HG03025 (cell line): ENCODE measurements at regions not wholly inside any gene's neighbourhood (a gene's known extent, or its start where the extent isn't known, plus 50 kb on each side); places are given as distances from the start of the nearest gene placed in this dataset.

Experiments used
- ATAC-seq: cut with Tn5 transposase; IDR thresholded peaks from one replicate; pipeline ENCODE4 v1.9.1; 2021; ENCODE audit warnings: mild to moderate bottlenecking, moderate library complexity; ENCODE audit not compliant: unreplicated experiment, low FRiP score

DNA sequence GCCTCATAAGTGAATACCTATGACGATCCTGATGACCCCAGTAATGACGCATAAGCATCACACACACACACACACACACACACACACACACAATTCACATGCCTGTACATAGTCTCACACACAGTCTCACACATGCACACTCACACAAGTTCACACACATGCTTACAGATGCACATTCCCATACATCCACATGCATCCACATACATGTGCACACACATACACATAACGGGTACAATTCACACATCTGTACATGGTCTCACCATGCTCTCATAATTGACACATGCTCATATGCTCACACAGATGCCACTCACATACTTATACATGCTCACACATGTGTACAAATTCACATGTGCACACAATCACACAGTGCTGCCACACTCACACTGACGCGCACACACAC, 105.7 kb upstream of the VSTM2B start:
- no peak for ATAC-seq

DNA sequence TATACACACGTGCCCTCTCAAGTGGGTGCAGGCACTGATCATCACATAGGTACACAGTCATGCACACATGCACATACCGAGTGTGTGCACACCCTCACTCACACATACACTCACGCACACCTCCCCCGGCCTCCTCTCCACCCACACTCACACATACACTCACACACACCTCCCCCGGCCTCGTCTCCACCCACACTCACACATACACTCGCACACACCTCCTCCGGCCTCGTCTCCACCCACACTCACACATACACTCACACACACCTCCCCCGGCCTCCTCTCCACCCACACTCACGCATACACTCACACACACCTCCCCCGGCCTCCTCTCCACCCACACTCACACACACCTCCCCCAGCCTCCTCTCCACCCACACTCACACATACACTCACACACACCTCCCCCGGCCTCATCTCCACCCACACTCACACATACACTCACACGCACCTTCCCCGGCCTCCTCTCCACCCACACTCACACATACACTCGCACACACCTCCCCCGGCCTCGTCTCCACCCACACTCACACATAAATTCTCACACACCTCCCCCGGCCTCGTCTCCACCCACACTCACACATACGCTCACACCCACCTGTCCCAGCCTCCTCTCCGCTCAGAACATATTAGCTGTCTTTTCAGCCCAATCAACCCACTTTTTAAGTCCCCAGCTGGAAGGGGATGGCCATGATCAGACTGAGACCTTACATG, 105.2 kb upstream of the VSTM2B start:
- no peak for ATAC-seq

DNA sequence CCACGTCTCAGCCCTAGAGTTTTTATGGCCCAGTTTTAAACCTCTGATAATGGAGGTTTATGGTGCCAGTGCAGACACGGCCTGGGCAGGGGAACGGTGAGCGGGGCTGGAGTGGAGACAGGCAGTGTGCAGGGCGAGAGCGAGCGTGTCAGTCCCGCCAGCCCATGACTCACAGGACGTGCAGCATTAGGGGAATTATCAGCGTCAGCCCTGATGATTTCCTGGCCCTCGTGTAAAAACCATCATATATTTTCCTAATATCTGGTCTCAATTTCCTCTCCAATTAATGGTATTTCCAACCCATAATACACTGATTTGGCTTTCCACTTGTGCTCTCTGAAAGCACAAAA, 104.6 kb upstream of the VSTM2B start:
- ATAC-seq, result no peak

DNA sequence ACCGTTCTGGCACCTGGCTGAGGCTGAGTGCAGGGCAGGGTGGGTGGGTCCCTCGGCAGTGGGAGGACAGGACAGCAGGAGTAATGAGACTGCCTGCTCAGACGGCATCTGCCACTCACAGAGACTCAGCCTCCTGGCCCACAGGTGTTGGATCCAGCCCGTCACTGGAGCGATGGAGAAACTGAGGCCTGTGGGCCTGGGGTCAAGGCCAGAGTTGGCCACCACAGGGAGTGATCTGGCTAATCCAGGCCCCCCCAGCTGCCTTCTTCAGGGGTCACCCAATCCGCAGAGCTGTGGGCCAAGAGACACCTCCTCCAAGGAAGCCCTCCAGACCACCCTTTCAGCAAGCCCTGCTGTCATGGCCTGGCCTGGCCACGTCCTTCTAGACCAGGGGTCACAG, 103.7 kb upstream of the VSTM2B start:
- no peak for ATAC-seq

DNA sequence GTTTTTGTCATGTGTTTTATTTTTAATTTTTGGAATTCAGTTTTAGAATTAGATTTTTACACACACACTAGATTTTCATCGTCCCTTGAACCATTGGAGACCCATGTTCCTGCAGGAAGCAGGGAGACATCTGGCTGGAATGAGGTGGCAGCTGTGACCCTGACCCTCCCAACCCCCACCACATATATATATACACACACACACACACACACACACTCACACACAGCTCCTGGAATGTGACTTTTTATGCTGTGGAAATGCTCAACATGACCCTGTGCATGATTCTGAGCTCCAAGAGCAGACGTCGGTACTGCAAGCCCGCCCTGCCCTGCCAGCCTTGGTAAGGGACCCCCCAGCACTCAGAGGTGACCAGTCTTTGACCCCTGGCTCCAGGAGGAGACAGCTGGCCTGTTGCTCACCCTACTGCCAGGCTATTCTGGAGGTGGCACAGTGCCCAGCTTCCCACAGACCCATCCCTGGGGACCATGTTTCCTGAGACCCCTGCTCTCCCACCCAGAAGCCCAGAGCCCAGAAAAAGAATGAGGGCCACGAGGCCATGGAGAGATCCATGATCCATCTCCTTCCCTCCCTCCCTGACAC, 103.2 kb upstream of the VSTM2B start:
- no peak for ATAC-seq

DNA sequence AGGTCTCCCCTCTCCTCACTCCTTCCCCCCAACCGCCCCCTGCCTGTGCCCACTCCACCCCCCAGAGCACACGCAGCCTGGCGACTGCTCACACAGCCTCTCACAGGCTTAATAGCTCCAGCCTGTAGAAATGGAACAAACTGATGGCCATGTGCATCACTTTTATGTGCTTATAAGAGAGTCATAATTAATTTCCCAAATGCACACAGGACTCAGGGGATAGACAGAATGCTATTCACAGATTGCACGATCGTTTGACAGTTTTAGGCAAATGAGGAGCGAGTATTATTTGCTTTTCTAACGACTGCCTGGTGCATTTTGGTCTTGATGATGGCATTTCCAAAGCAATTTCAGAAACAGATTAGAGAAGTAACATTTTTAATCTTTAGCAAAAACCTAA, 97.7 kb upstream of the VSTM2B start:
- ATAC-seq, result no peak

DNA sequence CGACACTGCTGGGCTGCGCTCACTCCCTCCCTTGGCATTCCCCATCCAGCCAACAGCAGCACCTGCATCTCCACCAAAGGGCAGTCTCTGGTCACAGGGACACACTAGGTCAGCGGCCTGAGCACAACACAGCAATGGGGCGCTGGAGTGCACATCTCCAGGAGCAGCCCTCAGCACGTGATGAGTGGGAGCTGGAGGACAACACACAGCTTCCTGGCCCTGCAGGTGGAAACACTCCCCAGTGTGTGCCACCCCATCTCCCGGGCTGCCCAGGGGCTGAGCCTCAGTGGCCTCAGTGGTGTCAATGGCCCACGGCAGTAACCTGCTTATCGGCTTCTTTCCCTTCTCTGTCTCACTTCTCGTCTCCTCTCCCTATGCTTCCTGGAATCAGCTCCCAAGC, 96.8 kb upstream of the VSTM2B start:
- no peak for ATAC-seq

DNA sequence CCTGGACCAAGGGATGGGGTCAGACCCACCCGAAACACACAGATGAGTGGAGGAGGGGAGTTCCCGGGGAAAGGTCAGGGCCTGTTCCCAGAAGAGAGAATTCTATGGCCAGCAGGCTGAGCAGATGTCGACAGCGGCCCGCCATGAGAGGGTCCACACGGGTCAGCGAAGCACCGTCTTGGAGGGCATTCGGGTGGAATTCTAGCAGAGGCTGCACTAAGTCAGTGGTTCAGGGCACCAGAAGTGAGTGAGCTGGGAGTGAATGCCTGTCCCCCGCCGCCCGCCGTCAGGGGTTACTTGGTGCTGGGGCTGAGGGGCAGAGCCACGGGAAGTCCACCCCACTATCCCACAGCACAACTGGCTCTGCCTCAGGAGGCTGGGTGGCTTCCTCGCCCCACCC, 96.2 kb upstream of the VSTM2B start:
- no peak for ATAC-seq

DNA sequence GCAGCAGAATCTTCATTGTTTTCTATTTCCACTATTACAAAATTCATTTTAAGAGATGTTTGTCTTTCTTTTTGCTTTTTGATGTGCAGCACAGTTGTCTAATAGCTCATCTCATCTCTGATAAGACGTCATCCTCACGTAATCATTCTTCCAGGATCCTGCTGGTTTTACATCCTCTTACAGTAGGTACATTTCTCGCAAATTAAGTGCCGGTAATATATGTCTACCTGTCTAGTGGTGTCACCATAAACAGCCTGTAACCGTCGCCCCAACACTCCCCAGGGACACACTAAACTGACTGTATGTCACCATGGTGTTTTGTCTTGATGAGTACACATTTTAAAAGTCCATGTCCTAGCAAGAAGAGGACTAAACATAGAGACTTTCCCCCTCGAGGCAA, 94.5 kb upstream of the VSTM2B start:
- no peak for ATAC-seq

DNA sequence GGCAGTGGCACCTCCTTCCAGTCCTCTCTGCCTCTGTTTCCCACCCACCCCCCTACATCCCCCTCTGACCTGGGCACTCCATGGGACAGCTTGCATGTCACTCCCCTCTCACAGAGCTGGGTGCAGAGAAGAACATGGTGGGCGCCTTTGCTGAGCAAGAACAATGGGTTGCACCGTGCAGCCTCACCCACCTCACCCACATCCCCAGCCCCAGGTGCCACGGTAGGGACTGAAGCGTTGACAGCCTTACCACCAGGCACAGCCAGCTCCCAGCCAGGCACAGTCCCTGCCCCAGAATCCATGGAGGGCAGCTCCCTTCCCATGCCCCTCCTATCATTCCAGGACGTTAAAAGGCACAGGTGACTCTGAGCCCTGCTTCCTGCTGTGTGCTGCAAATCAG, 93.1 kb upstream of the VSTM2B start:
- ATAC-seq, result no peak

DNA sequence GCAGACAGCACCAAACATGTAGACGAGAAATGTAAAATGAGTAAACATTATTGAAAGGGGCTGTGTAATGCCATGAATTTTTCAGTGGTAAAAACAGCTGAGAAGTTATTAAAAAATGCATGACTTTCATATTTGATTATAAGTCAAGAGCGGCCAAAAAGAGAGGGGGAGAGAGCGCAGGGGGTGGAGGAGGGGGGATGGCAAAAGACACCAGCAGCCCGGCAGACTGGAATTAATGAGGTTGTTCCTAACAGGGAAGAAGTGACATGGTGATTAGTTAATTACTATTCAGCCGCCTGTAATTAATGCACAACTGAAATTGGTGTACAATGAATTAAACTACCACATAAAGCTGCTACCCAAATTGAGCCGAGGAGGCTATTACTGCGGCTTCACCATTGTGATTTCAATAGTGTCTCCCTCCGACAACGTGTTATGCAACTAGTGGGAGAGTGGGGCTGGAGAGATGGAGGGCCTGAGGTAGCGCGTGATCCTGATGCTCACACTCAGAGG, 89.1 kb upstream of the VSTM2B start:
- no peak for ATAC-seq

DNA sequence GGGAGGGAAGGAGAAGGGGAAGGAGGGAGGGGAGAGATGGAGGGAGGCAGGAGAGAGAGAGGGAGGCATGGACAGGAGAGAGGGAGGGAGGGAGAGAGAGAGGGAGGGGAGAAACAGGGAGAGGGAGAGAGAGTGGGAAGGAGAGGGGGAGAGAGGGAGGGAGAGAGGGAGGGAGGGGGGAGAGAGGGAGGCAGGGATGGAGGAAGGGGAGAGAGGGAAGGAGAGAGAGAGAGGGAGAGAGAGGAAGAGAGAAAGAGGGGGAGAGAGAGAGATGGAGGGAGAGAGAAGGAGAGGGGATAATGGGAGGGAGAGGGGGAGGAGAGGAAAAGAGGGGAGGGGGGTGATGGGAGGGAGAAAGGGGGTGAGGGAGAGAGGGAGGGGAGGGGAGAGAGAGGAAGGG, 86.8 kb upstream of the VSTM2B start:
- ATAC-seq, result no peak

DNA sequence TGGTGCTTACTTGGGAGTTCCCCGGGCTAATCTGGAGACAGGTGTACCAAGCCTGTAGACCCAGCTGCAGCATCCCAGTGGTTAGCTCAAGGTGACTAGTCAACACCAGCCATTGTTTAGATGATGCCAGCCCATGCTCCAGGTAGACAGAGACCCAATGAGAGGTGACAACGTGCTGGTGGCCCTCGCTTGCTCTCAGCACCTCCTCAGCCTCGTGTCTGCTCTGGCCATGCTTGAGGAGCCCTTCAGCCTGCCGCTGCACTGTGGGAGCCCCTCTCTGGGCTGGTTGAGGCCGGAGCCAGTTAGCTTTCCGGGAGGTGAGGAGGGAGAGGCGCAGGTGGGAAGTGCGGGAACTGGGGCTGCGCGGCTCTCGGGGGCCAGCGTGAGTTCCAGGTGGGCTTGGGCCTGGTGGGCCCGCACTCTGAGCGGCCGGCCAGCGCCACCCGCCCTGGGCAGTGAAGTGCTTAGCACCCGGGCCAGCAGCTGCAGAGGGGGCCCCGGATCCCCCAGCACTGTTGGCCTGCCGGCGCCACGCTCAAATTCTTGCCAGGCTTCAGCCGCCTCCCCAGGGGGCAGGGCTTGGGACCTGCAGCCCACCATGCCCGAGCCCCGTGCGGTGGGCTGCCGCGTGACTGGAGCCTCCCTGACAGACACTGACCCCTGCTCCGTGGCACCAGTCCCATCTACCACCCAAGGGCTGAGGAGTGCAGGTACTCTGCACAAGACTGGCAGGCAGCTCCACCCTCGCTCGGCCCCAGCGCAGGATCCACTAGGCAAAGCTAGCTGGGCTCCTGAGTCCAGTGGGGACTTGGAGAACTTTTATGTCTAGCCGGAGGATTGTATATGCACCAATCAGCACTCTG, 85.9 kb upstream of the VSTM2B start:
- no peak for ATAC-seq

DNA sequence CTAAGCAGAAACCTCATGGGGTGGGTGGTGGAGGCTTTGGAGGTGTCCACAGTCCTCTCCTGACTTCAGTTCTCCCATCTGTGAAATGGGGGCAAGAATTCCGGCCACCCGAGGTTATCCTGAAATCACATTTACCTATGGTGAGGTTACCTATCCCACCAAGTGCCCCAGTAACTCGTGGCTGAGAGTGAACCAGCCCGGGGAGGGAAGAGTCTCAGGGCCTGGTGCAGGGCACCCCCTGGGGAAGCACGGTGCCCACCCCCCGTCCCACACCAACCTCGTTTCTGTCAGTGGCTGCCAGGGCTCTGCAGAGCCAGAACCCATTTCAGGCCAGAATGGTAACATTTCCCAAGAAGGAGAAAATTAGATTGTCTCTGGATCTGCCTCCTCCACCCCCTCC, 83.7 kb upstream of the VSTM2B start:
- ATAC-seq, result no peak

DNA sequence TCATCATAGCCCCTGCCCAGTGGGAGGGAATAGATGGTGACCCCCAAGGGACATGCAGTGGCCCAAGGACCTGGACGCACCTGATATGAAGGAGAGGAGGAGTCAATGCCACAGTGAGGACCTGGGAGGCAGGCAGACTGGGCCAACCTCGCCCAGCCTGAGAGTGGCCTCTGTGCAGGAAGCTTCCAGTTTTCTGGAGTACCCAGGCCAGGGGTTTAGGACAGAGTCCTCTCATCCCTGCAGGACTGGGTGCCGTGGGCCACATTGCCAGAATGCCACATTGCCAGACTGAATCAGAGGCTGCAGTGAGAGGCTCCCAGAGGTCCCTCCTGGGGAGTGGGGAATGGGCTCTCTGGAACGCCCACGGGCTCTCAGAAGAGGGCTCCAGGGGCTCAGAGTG, 82.9 kb upstream of the VSTM2B start:
- ATAC-seq, result no peak

DNA sequence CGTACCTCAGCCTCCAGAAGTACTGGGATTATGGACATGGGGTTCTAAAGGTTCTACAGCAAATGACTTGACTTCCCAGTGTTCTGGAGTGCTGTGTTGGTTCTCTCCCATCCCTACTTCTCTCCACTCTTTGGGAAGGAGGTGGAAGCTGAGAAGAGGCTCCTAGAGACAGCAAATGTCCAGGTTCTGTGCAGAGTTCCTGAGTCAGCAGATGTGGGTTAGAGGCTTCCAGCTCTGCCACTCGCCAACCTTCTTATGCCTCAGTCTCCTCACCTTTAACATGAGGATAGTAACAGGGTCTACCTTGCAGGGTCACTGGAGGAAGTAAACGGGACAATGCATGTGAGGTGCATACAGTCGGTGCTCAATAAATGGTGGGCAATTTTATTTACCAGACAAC, 80.5 kb upstream of the VSTM2B start:
- no peak for ATAC-seq

DNA sequence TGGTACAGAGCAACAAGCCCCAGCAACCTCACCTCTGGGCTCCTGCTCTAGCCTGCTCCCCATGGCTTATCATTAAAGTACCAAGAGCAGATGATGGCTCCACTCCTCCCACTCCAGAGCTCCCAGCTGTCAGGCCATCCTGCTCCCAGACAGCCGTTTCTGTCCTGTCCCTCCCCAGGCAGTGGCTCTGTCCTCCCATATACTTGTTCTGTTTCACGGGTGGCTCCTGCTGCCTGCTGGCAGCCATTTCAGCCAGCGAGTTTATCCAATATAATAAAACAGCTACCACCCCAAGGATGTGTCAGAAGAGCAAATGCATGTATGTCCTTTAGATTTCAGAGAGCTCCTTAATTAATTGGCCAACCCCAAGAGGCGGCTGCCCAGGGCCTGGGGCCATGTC, 79.4 kb upstream of the VSTM2B start:
- no peak for ATAC-seq

DNA sequence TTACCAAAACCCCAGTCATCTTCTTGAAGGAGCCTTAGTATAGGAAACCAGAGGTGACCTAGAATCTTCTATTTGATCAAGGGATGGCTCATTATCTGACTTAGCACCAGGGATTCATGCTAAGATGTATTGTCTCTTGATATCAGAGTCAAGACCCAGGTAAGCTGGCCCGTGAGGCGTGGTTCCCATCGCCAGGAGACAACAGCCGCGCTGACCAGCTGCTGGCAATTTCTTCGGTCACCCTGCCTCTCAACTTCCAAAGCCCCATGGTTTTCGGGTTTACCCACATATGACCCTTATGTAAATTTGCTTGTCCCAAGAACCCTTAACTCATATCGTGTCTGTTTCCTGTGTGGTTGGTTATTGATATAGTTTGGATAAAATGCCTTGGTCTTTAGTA, 77.7 kb upstream of the VSTM2B start:
- ATAC-seq, result no peak

DNA sequence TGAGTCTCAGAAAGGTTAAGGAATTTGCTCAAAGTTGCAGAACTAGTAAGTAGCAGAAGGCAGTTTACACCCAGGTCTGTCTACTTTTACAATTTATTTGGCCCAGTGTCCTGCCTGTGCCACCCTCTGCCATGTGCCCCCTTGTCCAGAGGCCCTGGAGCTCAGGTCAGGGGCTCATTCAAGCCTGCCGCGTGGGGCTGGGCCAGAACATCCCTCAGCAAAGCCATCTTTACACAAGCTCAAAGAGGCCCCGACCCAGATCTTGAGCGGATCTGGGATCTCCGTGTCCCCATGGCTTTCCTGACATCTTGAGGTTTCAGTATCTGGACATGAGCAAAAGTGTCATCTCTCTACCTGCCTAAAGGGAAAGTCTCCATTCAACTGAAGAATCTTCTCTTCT, 76.4 kb upstream of the VSTM2B start:
- ATAC-seq, result no peak

DNA sequence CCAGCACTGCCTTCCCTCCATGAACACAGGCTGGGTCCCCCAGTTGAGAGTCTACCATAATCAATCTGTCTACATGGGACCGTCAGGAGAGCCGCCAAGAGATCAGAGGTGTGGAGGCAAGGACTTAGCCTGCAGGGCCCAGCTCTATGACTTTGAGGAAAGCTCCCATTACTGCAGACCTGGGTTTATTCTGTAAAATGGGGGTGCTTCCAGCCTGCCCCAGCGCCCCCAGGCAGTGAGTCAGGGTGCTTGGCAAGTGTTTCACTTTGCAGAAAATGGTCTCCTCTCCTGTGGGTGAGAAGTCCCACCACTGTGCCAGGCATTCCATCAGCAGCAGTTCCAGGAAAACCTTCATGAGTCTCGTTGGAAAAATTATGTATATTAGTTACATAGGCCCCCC, 75.5 kb upstream of the VSTM2B start:
- ATAC-seq, result no peak

DNA sequence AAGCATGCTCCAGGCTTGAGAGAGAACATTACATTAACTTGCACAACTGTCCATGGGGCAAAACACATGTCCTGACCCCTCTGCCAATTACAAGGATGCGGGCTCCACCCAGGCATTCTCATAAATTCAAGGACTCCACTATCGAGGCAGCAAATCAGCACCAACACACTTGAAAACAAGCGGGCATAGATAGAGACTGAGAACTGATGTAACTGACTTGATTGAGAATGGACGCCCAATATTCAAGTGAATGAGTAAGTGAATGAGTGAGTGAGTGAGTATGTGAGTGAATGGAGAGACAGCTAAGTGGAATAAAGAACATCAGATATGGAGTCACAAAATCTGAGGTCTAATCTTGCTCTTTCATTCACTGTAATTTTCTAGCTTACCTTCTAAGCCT, 75.0 kb upstream of the VSTM2B start:
- ATAC-seq, result no peak

DNA sequence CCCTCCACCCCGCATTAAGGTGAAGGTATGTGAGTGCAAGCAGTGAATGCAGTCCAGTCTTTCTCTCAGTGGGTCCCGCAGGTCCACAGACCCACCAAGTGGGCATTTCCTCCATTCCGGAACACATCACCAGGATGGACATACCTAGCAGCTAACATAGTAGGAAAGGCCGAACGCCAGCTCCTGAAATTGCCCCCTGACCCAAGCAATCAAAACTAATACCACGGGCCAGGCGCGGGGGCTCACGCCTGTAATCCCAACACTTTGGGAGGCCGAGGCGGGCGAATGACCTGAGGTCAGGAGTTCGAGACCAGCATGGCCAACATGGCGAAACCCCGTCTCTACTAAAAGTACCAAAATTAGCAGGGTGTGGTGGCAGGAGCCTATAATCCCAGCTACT, 71.7 kb upstream of the VSTM2B start:
- no peak for ATAC-seq
